ENCODE measurements at regions not wholly inside any gene's neighbourhood (a gene's known extent, or its start where the extent isn't known, plus 50 kb on each side); places are given as distances from the start of the nearest gene placed in this dataset.

DNA sequence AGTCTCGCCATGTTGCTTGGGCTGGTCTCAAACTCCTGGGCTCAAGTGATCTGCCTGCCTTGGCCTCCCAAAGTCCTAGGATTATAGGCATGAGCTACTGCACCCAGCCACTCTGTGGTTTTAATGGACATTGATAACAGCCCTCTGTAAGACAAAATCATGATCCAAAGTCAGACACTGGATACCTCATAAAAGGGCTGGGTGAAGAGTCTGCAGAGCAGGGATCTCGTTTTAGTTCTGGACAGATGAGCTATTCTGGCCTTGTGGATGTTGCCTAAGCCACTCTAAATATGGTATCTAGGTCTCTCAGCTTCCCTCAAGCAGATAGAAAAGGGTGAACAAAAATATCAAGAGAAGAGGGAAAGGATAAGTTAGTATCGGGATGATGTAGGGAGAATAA lies 133.4 kb upstream of the OSMR start:
- no peak for TF ChIP-seq POLR2A (IDR thresholded peaks at IDR 0.05)
- TF ChIP-seq, protein P1, sequence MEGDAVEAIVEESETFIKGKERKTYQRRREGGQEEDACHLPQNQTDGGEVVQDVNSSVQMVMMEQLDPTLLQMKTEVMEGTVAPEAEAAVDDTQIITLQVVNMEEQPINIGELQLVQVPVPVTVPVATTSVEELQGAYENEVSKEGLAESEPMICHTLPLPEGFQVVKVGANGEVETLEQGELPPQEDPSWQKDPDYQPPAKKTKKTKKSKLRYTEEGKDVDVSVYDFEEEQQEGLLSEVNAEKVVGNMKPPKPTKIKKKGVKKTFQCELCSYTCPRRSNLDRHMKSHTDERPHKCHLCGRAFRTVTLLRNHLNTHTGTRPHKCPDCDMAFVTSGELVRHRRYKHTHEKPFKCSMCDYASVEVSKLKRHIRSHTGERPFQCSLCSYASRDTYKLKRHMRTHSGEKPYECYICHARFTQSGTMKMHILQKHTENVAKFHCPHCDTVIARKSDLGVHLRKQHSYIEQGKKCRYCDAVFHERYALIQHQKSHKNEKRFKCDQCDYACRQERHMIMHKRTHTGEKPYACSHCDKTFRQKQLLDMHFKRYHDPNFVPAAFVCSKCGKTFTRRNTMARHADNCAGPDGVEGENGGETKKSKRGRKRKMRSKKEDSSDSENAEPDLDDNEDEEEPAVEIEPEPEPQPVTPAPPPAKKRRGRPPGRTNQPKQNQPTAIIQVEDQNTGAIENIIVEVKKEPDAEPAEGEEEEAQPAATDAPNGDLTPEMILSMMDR (IDR thresholded peaks at IDR 0.05) = no peak
- DNase-seq (ENCODE audit: low spot score in 2 of 2) = no peak
- WGBS, 2 donors = 93 to 100% methylated on average over 3 of the region's 3 CpGs
- no peak overlapping the region for H3K4me3 ChIP-seq (ENCODE audit: low read depth, poor library complexity, severe bottlenecking)
- intact Hi-C loops (cut with DNase I; ENCODE audit: low total_unique reads) = no loop called here

DNA sequence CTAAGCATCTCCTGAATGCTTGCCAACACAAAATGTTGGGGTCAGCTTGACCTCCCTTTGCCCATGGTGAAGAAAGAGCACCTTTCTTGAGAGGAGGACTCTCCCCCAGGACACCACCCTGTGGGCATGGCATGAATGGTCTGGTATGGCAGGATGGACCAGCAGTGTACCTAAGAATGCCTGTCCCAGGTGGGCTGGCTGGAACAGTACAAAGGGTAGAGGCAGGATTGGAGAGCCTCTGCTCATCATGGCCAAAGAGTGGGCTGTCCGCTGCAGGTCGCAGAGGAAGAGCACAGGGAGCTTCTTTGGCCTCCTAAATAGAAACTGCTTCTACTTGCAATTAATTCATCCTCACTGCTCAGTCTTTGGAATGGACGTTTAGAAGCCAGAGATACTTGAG lies 131.6 kb upstream of the OSMR start:
- H3K4me3 ChIP-seq (ENCODE audit: low read depth, poor library complexity, severe bottlenecking) = no peak overlapping the region
- DNase-seq (ENCODE audit: low spot score in 2 of 2) = no peak
- WGBS, 2 donors = 78 to 91% methylated on average over 3 of the region's 3 CpGs
- TF ChIP-seq, protein P1 (IDR thresholded peaks at IDR 0.05) = no peak
- no peak for TF ChIP-seq POLR2A (IDR thresholded peaks at IDR 0.05)
- intact Hi-C loops (cut with DNase I; ENCODE audit: low total_unique reads) = no loop called here

DNA sequence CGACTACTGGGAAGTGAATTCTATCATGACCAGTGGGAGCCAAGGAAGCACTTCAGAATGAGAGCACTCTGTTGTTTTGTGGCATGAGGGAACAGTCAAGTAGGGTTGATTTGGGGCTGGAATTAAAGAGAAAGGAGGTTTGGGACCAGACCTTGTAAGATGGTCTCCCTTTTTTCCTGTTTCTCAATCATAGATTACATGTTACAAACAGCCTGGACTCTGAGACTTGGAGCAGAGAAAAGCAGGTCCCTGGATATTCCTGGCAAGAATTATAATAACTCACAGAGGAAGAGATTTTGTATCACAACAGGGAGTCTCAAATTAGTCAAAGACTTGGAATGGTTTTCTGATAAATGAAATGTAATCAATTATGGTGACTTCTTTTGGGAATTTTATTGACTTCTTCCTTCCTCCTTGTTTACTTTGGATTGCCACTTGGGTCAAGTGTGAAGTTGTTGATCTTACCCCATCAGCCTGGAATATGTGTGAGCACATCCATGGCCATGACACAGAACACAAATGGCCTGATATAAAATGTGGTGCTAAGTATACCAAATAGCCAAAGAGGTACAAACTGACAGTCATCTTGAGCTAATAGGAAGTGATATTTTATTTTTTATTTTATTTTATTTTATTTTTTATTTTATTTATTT lies 131.0 kb upstream of the OSMR start:
- intact Hi-C loops (cut with DNase I; ENCODE audit: low total_unique reads) = no loop called here

DNA sequence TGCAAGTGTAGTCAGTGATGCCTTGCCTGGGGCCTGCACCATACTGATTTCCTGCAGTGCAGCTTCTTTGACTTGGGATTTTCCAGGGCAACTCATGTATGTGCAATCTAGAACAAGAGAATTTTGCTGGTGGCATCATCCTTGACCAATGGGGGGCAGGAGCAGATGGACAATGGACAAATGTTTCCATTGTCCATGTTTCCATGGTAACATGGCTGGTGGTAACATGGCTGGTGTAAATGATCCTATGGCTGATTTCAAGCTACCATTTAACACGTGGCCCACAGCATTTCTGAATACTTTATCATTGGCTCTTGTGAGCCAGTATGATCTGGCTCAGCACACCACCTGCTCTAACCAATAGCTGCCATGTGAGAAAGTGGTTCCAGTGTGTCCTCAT lies 130.1 kb upstream of the OSMR start:
- no peak for DNase-seq (ENCODE audit: low spot score in 2 of 2)
- H3K4me3 ChIP-seq (ENCODE audit: low read depth, poor library complexity, severe bottlenecking) = no peak overlapping the region
- 88 to 91% methylated on average over 1 of the region's 1 CpG for WGBS, 2 donors
- intact Hi-C loops (cut with DNase I; ENCODE audit: low total_unique reads) = no loop called here
- no peak for TF ChIP-seq POLR2A (IDR thresholded peaks at IDR 0.05)
- TF ChIP-seq, protein P1 (IDR thresholded peaks at IDR 0.05) = no peak

More for the DNA sequence above, 131.0 kb upstream of the OSMR start:
- WGBS, 2 donors = 50 to 71% methylated on average over 1 of the region's 1 CpG
- DNase-seq (ENCODE audit: low spot score in 2 of 2) = no peak
- no peak for TF ChIP-seq POLR2A (IDR thresholded peaks at IDR 0.05)
- TF ChIP-seq, protein P1 (IDR thresholded peaks at IDR 0.05) = no peak
- H3K4me3 ChIP-seq (ENCODE audit: low read depth, poor library complexity, severe bottlenecking) = no peak overlapping the region

DNA sequence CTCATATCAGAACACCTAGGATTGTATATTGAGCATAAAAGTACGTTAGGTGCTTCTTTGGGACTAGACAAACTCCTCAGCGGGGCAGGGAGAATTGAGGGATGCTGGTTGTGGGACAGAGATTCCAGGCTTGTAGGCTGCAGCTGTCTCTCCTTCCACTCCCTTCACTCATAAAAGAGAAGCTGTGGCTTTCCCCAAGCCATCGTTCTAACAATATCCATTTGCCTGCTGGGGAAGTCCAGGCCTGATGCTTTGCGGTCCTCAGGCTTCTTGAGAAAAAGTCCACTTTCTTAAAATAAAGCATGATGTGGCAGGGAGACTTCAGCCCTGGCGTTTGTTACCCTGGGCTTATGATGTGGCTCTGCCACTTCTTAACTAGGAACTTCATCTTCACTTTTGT lies 129.3 kb upstream of the OSMR start:
- 56 to 65% methylated on average over 5 of the region's 5 CpGs for WGBS, 2 donors
- DNase-seq (ENCODE audit: low spot score in 2 of 2) = no peak

More for the DNA sequence above, 129.3 kb upstream of the OSMR start:
- intact Hi-C loops (cut with DNase I; ENCODE audit: low total_unique reads) = no loop called here
- TF ChIP-seq, protein P1 (IDR thresholded peaks at IDR 0.05) = no peak
- no peak for TF ChIP-seq POLR2A (IDR thresholded peaks at IDR 0.05)
- H3K4me3 ChIP-seq (ENCODE audit: low read depth, poor library complexity, severe bottlenecking) = no peak overlapping the region

Data from lower leg skin (tissue), 4 donors.